ENCODE measurements at regions not wholly inside any gene's neighbourhood (a gene's known extent, or its start where the extent isn't known, plus 50 kb on each side); places are given as distances from the start of the nearest gene placed in this dataset.

- in situ Hi-C loops (cut with HindIII; ENCODE audit: low pct_ligation_motif_present, low pct_unique_long_range_greater_than_20kb, low sequenced_read_pairs) = no loop called here
- no peak for DNase-seq
These were observed 51.4 kb upstream of the SEC61G start for GRCh38 chr7:54810401-54810800.

- in situ Hi-C loops (cut with HindIII; ENCODE audit: low pct_ligation_motif_present, low pct_unique_long_range_greater_than_20kb, low sequenced_read_pairs) = no loop called here
- no peak for DNase-seq
These were observed 52.2 kb upstream of the SEC61G start for GRCh38 chr7:54811041-54811845.

GRCh38 chr7:54811846-54812254 lies 52.8 kb upstream of the SEC61G start:
- DNase-seq = no peak

GRCh38 chr7:54812756-54813322 lies 53.8 kb upstream of the SEC61G start:
- in situ Hi-C loops (cut with HindIII; ENCODE audit: low pct_ligation_motif_present, low pct_unique_long_range_greater_than_20kb, low sequenced_read_pairs) = no loop called here
- DNase-seq = peak; percentile 70

More at GRCh38 chr7:54811846-54812254, 52.8 kb upstream of the SEC61G start:
- in situ Hi-C loops (cut with HindIII; ENCODE audit: low pct_ligation_motif_present, low pct_unique_long_range_greater_than_20kb, low sequenced_read_pairs) = no loop called here

- in situ Hi-C loops (cut with HindIII; ENCODE audit: low pct_ligation_motif_present, low pct_unique_long_range_greater_than_20kb, low sequenced_read_pairs) = no loop called here
- no peak for DNase-seq
These were observed 54.4 kb upstream of the SEC61G start for GRCh38 chr7:54813398-54813797.

GRCh38 chr7:54814401-54814800 lies 55.4 kb upstream of the SEC61G start:
- peak; percentile 74 for DNase-seq
- in situ Hi-C loops (cut with HindIII; ENCODE audit: low pct_ligation_motif_present, low pct_unique_long_range_greater_than_20kb, low sequenced_read_pairs) = no loop called here

GRCh38 chr7:54817152-54817551 lies 58.1 kb upstream of the SEC61G start:
- in situ Hi-C loops (cut with HindIII; ENCODE audit: low pct_ligation_motif_present, low pct_unique_long_range_greater_than_20kb, low sequenced_read_pairs) = no loop called here

GRCh38 chr7:54823776-54824175 lies 64.8 kb upstream of the SEC61G start:
- DNase-seq = no peak
- in situ Hi-C loops (cut with HindIII; ENCODE audit: low pct_ligation_motif_present, low pct_unique_long_range_greater_than_20kb, low sequenced_read_pairs) = no loop called here

More at GRCh38 chr7:54817152-54817551, 58.1 kb upstream of the SEC61G start:
- no peak for DNase-seq

- no peak for DNase-seq
- in situ Hi-C loops (cut with HindIII; ENCODE audit: low pct_ligation_motif_present, low pct_unique_long_range_greater_than_20kb, low sequenced_read_pairs) = no loop called here
These were observed 65.6 kb upstream of the SEC61G start for GRCh38 chr7:54824655-54825054.

- no peak for DNase-seq
- in situ Hi-C loops (cut with HindIII; ENCODE audit: low pct_ligation_motif_present, low pct_unique_long_range_greater_than_20kb, low sequenced_read_pairs) = no loop called here
These were observed 66.4 kb upstream of the SEC61G start for GRCh38 chr7:54825368-54825767.

- in situ Hi-C loops (cut with HindIII; ENCODE audit: low pct_ligation_motif_present, low pct_unique_long_range_greater_than_20kb, low sequenced_read_pairs) = no loop called here
- DNase-seq = no peak
These were observed 68.7 kb upstream of the SEC61G start for GRCh38 chr7:54827734-54828133.

GRCh38 chr7:54831046-54831643 lies 72.1 kb upstream of the SEC61G start:
- in situ Hi-C loops (cut with HindIII; ENCODE audit: low pct_ligation_motif_present, low pct_unique_long_range_greater_than_20kb, low sequenced_read_pairs) = no loop called here
- no peak for DNase-seq

GRCh38 chr7:54831644-54832095 lies 72.7 kb upstream of the SEC61G start:
- in situ Hi-C loops (cut with HindIII; ENCODE audit: low pct_ligation_motif_present, low pct_unique_long_range_greater_than_20kb, low sequenced_read_pairs) = no loop called here
- peak; percentile 36 for DNase-seq

GRCh38 chr7:54833001-54833467 lies 74.0 kb upstream of the SEC61G start:
- peak; percentile 94 for DNase-seq
- in situ Hi-C loops (cut with HindIII; ENCODE audit: low pct_ligation_motif_present, low pct_unique_long_range_greater_than_20kb, low sequenced_read_pairs) = no loop called here

- no peak for DNase-seq
- in situ Hi-C loops (cut with HindIII; ENCODE audit: low pct_ligation_motif_present, low pct_unique_long_range_greater_than_20kb, low sequenced_read_pairs) = no loop called here
These were observed 78.2 kb upstream of the SEC61G start for GRCh38 chr7:54837168-54837567.

GRCh38 chr7:54837761-54838160 lies 78.8 kb upstream of the SEC61G start:
- DNase-seq = no peak
- in situ Hi-C loops (cut with HindIII; ENCODE audit: low pct_ligation_motif_present, low pct_unique_long_range_greater_than_20kb, low sequenced_read_pairs) = no loop called here

- in situ Hi-C loops (cut with HindIII; ENCODE audit: low pct_ligation_motif_present, low pct_unique_long_range_greater_than_20kb, low sequenced_read_pairs) = no loop called here
These were observed 79.3 kb upstream of the SEC61G start for GRCh38 chr7:54838175-54838910.

GRCh38 chr7:54839575-54840213 lies 80.7 kb upstream of the SEC61G start:
- DNase-seq = peak; percentile 83
- in situ Hi-C loops (cut with HindIII; ENCODE audit: low pct_ligation_motif_present, low pct_unique_long_range_greater_than_20kb, low sequenced_read_pairs) = no loop called here

More at GRCh38 chr7:54838175-54838910, 79.3 kb upstream of the SEC61G start:
- DNase-seq = peak; percentile 68
